ENCODE measurements at regions not wholly inside any gene's neighbourhood (a gene's known extent, or its start where the extent isn't known, plus 50 kb on each side); places are given as distances from the start of the nearest gene placed in this dataset.
"Not testable (repeated sequence)": the region's sequence is repeated elsewhere in the genome, so short reads cannot be mapped to it uniquely, and the experiment has no call there.

- Histone ChIP-seq H3K27ac (ENCODE audit: low read depth, low read length) (no peak overlapping the region), H3K27me3 (ENCODE audit: control insufficient read depth, insufficient read depth, low read length) (no peaks in the 10 kb centered on the region), H3K9me3 (ENCODE audit: control insufficient read depth, insufficient read depth, low read length) (no peaks in the 10 kb centered on the region), H3K4me3 (ENCODE audit: low read depth, low read length) (no peak overlapping the region)
- DNase-seq (ENCODE audit: low read depth, low spot score) = no peak
- ChIA-PET POLR2A (interaction anchor here (0.9 kb wide), 1 partner anchor 189 kb away, joined by 3 read pairs; no protein-coding TSS in a partner anchor), CTCF (no interaction called here)
- no peak for TF ChIP-seq CTCF (IDR thresholded peaks at IDR 0.05; ENCODE audit: low read depth, low read length)
These were observed 210.7 kb upstream of the TNC start for GRCh38 chr9:115328677-115329076.

GRCh38 chr9:115333277-115334070 lies 215.5 kb upstream of the TNC start:
- CTCF ChIA-PET = no interaction called here
- H3K4me3 ChIP-seq (ENCODE audit: low read depth, low read length) = no peak overlapping the region
- no peak for DNase-seq (ENCODE audit: low read depth, low spot score)
- POLR2A ChIA-PET = no interaction called here
- no peak overlapping the region for H3K27ac ChIP-seq (ENCODE audit: low read depth, low read length)
- H3K9me3 ChIP-seq (ENCODE audit: control insufficient read depth, insufficient read depth, low read length) = no peaks in the 10 kb centered on the region
- H3K27me3 ChIP-seq (ENCODE audit: control insufficient read depth, insufficient read depth, low read length) = no peaks in the 10 kb centered on the region
- no peak for TF ChIP-seq CTCF (IDR thresholded peaks at IDR 0.05; ENCODE audit: low read depth, low read length)

GRCh38 chr9:115335439-115335838 lies 217.5 kb upstream of the TNC start:
- no peak for DNase-seq (ENCODE audit: low read depth, low spot score)
- no peak for TF ChIP-seq CTCF (IDR thresholded peaks at IDR 0.05; ENCODE audit: low read depth, low read length)
- CTCF ChIA-PET = no interaction called here
- Histone ChIP-seq H3K9me3 (ENCODE audit: control insufficient read depth, insufficient read depth, low read length) (no peaks in the 10 kb centered on the region), H3K27ac (ENCODE audit: low read depth, low read length) (no peak overlapping the region), H3K27me3 (ENCODE audit: control insufficient read depth, insufficient read depth, low read length) (no peaks in the 10 kb centered on the region), H3K4me3 (ENCODE audit: low read depth, low read length) (no peak overlapping the region)
- POLR2A ChIA-PET = no interaction called here

GRCh38 chr9:115340314-115340713 lies 222.4 kb upstream of the TNC start:
- ChIA-PET POLR2A (no interaction called here), CTCF (no interaction called here)
- TF ChIP-seq CTCF (IDR thresholded peaks at IDR 0.05; ENCODE audit: low read depth, low read length) = no peak
- no peak for DNase-seq (ENCODE audit: low read depth, low spot score)
- no peak overlapping the region for H3K4me3 ChIP-seq (ENCODE audit: low read depth, low read length)
- no peaks in the 10 kb centered on the region for H3K27me3 ChIP-seq (ENCODE audit: control insufficient read depth, insufficient read depth, low read length)
- H3K27ac ChIP-seq (ENCODE audit: low read depth, low read length) = no peak overlapping the region
- no peaks in the 10 kb centered on the region for H3K9me3 ChIP-seq (ENCODE audit: control insufficient read depth, insufficient read depth, low read length)

- CTCF ChIA-PET = no interaction called here
- no peak for TF ChIP-seq CTCF (IDR thresholded peaks at IDR 0.05; ENCODE audit: low read depth, low read length)
- Histone ChIP-seq H3K27ac (ENCODE audit: low read depth, low read length) (no peak overlapping the region), H3K4me3 (ENCODE audit: low read depth, low read length) (no peak overlapping the region), H3K9me3 (ENCODE audit: control insufficient read depth, insufficient read depth, low read length) (no peaks in the 10 kb centered on the region; the same call in 1 of the 2 replicates), H3K27me3 (ENCODE audit: control insufficient read depth, insufficient read depth, low read length) (no peaks in the 10 kb centered on the region)
- POLR2A ChIA-PET = no interaction called here
- no peak for DNase-seq (ENCODE audit: low read depth, low spot score)
These were observed 223.5 kb upstream of the TNC start for GRCh38 chr9:115341426-115341825.

GRCh38 chr9:115347776-115348175 lies 229.8 kb upstream of the TNC start:
- H3K27me3 ChIP-seq (ENCODE audit: control insufficient read depth, insufficient read depth, low read length); H3K27ac ChIP-seq (ENCODE audit: low read depth, low read length); H3K9me3 ChIP-seq (ENCODE audit: control insufficient read depth, insufficient read depth, low read length); CTCF ChIA-PET; DNase-seq (ENCODE audit: low read depth, low spot score); H3K4me3 ChIP-seq (ENCODE audit: low read depth, low read length); POLR2A ChIA-PET: not testable (repeated sequence)

- H3K27ac ChIP-seq (ENCODE audit: low read depth, low read length); H3K4me3 ChIP-seq (ENCODE audit: low read depth, low read length); POLR2A ChIA-PET; CTCF ChIA-PET; DNase-seq (ENCODE audit: low read depth, low spot score); H3K9me3 ChIP-seq (ENCODE audit: control insufficient read depth, insufficient read depth, low read length); H3K27me3 ChIP-seq (ENCODE audit: control insufficient read depth, insufficient read depth, low read length): not testable (repeated sequence)
These were observed 231.0 kb upstream of the TNC start for GRCh38 chr9:115348936-115349335.
